NT2/D1 (cell line): ENCODE measurements at regions not wholly inside any gene's neighbourhood (a gene's known extent, or its start where the extent isn't known, plus 50 kb on each side); places are given as distances from the start of the nearest gene placed in this dataset.

Experiments
- SUZ12 ChIP-seq: IDR thresholded peaks from 2 replicates; pipeline ENCODE4 v1.6.1; 2011; ENCODE audit not compliant: insufficient read length, insufficient read depth; ENCODE audit errors: extremely low read depth
- ZNF274 ChIP-seq: IDR thresholded peaks from 2 replicates; pipeline ENCODE4 v1.6.1; 2011; ENCODE audit warnings: mild to moderate bottlenecking, low read depth, low read length

DNA sequence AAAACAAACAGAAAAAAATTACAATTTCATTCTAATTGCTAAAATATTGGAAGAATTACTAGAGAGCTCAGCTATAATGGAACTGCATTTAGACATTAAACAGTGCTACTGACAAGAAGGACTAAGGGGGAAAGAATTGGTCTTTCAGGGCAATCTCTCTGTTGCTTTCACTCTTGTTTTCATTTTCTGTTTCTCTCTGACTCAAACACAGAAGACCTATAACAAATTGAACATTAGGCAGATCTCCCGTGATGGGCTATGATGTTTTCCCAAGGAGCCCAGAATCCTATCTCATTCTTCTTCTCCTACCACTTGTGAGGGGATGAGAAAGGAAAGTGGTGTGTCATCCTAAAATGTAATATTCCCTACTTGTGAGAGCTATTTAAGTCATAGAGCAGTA lies 358.0 kb upstream of the TGFBR2 start:
- TF ChIP-seq SUZ12: no peak
- TF ChIP-seq ZNF274: no peak
